ENCODE measurements at regions not wholly inside any gene's neighbourhood (a gene's known extent, or its start where the extent isn't known, plus 50 kb on each side); places are given as distances from the start of the nearest gene placed in this dataset.
A peak's percentile ranks its signal among the peaks of the same experiment; 100 is the strongest.

DNA sequence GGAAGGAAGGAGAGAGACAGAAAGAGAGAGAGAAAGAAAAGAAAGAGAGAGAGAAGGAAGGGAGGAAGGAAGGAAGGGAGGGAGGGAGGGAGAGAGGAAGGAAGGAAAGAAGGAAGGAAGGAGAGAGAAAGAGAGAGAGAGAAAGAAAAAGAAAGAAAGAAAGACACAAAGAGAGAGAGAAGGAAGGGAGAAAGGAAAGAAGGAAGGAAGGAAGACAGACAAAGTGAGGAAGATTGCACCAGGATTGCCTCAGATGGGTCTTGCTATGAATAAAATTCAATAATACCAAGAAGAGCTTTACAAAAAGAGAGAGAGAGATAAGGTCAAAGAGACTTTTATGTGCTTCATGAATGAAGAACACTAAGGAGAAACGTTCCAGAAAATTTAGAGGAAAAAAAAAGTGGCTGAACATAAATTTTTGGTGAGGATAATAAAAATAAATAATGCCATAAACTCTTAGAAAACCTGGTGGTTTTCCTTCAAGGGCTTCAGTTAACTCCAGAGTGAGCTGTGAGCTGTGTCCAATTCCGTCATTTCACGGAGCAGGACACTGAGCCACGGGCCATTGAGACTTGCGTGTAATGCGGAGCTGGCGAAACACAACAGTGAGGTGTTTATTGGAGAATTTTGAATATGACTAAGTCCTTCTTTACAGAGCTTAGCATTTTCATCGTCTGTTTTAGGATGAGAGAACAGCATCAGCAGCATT, 72.7 kb upstream of the TNRC6C start:
- no peak for DNase-seq (ENCODE audit: low read depth in 2 of 3, low spot score in 1 of 3)

DNA sequence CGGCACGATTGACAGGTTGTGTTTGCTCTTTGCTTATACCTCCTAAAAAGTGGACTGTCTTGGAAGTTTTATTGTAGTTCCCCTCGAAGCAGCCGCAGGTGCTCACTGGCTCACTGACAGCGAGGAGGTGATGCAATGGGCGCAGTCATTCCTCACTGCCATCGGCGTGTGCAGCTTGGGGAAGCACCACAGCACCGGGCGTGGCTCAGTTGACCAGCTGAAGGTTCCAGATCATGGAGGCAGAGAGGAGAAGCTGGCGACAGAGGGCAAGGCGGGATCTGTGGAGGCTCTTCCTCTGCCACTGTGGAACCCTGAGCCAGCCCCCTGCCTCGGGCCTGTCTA, 72.1 kb upstream of the TNRC6C start:
- DNase-seq (ENCODE audit: low read depth in 2 of 3, low spot score in 1 of 3) = no peak

DNA sequence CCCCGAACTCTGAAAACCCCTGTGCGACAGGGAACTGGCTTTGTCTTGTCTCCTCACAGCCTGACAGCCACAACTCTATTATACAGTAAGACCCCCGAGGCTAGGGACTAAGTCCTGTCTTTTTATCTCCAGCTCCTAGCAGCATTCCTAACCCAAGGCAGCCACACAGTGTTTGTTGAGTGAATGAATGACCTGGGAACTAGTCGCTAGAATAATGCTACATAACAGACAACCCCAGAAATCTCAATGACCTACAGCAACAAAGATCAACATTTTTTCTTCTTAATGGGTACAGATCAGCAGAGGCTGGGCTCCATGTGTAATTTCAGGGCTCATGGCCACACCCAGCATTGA, 71.4 kb upstream of the TNRC6C start:
- no peak for DNase-seq (ENCODE audit: low read depth in 2 of 3, low spot score in 1 of 3)

DNA sequence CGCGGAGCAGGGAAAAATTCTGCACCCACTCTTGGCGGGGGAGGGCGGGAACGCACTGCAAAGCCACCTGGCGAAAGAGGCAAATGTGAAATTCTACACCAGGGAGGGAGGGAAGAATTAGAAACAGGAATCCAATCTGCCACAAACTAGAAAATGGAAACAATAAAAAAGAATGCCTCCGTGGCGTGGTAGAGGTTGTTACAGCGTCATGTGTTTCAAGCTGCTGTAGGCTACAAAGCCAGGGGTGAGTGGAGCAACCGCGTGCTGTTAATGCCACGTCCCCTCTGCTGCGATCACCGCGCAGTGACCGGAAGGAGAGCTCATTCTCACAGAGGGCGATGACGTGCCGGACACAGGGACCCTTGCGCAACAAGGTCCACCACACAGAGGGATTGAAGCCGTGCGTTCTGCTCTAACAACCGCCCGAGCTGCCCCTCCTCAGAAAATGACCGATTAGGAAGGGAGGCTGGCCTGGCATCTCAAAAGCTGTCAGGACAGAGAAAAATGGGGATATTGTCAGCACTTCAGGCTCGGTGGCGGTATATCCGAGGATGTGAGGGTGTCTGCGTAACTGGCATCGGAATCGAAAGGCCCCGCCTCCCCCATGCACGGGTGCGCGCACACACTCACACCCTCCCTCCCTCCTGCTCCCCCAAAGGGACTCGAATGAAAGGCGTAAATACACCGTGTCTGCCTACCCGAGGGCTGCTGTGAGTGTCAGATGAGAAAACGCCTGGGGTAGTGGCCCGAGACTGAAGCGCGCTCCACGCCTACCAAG, 70.8 kb upstream of the TNRC6C start:
- DNase-seq (ENCODE audit: low read depth in 2 of 3, low spot score in 1 of 3) = peak in 2 of 3 donors; percentile 35 to 49

DNA sequence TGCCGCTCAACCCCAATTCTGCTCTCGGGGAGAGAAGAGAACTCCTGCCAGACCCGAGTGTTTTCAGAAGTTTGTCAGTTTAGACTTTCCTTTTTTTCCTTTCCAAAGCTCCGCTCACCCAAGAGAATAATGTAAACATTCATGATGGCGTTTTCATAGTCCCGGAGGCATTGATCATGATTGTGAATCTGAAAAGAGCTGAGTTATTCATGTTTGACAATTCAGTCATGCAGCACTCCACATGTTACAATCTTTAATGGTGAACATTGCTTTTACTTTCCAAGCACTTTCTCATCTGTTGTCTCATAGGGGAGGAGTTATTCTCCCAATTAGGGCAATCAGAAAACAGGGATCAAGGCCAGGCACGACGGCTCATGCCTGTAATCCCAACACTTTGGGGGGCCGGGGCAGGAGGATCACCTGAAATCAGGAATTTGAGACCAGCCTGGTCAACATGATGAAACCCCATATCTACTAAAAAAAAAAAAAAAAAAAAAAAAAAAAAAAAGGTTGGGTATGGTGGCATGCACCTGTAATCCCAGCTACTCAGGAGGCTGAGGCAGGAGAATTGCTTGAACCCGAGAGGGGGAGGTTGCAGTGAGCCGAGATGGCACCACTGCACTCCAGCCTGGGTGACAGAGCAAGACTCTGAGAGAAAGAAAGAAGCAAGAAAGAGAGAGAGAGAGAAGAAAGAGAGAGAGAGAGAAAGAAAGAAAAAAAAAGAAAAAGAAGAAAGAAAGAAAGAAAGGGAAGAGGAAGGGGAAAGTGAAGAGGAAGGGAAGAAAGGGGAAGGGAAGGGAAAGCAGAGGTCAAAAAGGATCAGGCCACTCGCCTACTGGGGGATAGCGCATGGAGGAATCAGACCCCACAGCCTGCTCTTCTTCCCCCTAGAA, 70.0 kb upstream of the TNRC6C start:
- no peak for DNase-seq (ENCODE audit: low read depth in 2 of 3, low spot score in 1 of 3)

DNA sequence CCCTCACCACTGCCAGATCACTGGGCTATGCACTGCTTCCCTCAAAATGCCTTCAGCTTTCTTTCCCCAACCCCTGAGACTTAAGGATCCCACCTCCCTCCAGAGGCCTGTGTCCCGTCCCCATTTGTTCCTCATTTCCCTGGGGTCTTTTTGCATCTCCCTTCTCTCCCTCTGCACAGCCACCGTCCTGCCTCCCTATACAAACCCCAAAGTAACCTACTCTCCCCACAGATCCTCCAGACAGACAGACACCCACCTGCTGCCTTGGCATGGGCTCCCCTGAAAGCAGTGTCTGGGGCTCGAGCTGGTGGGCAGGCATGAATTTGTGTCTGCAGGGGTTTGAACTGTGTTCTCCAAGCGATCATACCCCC, 69.4 kb upstream of the TNRC6C start:
- no peak for DNase-seq (ENCODE audit: low read depth in 2 of 3, low spot score in 1 of 3)

DNA sequence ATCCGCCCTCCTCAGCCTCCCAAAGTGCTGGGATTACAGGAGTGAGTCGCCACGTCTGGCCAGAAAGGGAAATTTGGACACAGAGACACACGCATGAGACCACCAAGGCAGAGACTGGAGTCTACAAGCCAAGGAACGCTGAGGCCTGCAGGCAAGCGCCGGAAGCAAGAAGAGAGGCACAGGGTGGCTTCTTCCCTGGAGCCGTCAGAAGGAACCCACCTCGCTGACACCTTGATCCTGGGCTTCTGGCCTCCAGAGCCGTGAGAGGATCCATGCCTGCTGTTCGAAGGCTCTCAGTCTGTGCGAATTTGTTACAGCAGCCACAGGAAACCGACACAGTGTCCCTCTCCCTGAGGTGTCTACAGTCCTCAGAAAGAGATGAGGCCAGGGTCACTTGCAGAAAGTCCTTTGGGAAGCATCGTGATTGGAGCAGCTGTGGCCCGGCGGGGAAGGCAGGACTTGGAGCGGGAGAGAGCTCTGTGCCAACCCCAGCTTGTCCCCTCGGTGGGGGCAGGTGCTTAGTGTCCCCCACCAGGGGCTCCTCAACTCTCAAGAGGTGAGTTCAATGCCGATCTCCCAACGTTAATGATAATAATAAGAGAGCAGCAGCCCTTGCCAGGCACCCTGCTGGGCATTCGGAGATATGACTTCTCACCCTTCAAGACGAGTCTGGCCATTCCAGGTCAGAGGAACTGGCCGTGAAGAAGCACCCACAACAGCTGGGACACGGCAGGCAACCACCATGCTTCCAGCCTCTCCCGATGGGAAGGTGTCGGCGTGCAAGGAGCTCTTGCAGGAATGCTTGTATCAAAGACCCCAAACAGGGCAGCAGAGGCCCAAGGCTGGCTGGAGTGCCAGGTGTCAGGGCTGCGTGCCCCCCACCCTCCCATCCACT, 68.4 kb upstream of the TNRC6C start:
- no peak for DNase-seq (ENCODE audit: low read depth in 2 of 3, low spot score in 1 of 3)

DNA sequence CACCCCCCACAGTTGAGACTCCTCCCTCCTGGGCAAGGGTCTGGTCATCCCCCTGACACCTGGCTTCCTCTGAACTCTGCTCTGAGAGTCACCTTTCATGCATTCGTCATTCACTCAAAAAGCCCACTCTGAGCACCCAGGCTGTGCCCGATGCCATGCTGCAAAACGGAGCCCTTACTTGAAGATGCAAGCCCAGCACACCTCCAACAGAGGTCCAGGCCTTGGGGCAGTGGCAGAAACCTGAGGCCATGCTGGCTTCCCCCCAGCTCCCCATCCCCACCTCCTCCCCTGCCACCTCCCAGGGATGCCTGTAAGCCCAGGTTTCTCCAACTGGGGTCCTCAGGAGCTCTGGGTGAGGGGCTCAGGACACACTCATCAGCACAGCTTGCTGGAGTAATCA, 67.7 kb upstream of the TNRC6C start:
- DNase-seq (ENCODE audit: low read depth in 2 of 3, low spot score in 1 of 3) = no peak

DNA sequence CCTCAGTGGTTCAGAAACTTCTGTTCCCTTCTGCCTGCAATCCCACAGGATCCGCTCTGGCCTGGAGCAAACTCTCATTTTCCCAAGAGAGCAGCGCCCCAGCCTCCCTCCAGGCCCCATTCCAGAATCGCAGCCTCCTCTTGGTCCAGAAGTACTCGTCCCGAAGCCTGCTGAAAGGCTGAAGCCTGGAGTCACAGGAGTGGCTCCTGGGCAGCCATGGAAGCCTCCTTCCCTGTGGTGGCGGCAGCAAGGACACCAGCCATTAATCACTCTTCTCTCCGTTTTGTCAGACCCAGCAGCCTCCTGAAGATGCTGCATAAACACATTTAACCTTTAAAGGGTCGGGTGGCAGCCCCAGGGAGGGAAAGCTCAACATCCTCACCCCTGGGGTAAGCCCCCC, 66.9 kb upstream of the TNRC6C start:
- DNase-seq (ENCODE audit: low read depth in 2 of 3, low spot score in 1 of 3) = no peak

DNA sequence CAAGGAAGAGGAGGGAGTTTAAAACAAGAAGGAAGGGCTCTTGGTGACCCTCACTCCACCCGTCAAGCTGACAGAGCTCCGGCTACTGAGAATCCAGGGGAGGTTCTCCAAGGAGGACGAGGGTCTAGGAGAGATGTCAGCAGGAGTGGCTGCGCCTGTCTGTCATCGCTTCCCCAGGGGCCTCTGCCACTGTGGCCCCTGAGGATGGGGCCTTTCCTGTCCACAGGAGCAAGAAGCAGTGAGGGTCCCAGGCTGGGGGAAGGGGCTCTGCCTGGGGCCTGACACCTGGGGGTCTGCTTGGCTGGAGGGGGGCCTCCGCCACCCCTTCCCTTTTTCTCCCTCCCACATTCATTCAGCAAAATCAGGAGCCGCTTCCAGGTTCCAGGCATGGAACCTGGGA, 66.5 kb upstream of the TNRC6C start:
- DNase-seq (ENCODE audit: low read depth in 2 of 3, low spot score in 1 of 3) = no peak

DNA sequence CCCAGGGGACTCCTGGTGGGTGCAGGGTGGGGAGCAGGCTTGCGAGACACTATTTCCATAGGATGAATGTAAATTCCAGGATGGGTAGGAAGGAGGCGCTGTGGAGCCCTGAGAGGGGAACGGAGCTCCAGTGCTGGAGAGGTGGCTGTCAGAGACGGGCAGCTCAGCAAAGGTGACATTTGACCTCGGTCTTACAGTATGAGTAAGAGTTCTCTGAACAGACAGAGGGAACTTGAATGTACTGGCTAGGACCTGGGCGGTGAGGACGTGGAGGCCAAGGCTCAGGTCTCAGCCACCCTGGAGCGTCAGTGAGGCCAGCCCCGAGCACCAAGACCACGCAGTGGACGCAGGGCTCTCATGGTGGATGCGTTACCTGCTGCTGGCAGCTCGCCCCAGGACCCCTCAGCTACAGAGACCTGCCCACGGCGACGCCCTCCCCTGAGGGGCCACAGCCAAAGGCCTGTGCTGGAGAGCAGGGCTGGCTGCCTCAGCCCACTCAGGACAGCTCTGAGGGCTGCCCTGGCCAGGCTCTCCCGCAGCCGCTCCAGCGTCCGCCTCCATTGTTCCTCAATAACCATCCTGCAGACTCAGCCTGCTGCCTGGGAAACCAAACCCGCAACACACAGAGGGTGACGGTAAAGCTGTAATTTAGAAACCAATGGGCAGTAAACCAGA, 65.9 kb upstream of the TNRC6C start:
- DNase-seq (ENCODE audit: low read depth in 2 of 3, low spot score in 1 of 3) = no peak

DNA sequence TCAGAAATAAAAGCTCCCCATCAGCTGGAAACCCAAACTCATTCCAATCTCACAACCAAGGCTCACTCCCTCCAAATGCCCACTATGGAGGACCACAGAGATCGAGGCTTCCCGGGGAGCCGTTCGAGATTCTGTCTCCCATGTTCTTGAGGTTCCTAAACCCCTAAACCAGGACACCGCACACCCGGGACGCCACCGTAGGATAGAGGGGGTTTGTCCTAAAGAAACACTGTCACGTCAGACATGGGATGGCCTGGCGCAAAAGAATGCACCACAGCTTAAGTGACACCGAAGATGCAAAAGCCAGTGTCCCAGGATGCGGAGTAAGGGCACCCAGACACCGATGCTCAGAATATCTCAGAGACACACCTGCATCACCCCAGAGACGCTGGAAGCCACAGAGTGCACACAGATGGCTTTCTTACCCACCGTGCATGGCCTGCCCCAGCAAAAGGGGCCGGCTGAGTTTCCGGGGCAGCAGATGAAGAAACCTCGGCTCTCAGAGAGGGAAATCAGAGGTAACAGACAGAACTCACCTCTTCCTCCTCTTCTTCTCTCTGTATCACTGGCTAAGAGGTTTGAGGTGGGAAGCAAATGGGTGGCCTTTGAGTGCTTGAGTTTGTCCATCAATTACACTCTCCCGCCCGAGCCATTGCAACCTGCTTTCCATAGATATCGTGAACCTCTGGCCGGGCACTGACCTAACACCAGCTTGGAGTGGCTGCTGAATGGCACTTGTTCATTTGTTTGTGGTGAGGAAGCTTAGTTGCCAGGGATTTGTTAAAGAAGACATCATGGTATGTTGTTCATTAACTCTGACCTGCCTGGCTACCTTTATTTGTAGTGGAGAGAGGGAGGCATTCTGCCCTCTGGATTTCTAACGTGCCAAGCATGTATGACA, 65.1 kb upstream of the TNRC6C start:
- no peak for DNase-seq (ENCODE audit: low read depth in 2 of 3, low spot score in 1 of 3)

DNA sequence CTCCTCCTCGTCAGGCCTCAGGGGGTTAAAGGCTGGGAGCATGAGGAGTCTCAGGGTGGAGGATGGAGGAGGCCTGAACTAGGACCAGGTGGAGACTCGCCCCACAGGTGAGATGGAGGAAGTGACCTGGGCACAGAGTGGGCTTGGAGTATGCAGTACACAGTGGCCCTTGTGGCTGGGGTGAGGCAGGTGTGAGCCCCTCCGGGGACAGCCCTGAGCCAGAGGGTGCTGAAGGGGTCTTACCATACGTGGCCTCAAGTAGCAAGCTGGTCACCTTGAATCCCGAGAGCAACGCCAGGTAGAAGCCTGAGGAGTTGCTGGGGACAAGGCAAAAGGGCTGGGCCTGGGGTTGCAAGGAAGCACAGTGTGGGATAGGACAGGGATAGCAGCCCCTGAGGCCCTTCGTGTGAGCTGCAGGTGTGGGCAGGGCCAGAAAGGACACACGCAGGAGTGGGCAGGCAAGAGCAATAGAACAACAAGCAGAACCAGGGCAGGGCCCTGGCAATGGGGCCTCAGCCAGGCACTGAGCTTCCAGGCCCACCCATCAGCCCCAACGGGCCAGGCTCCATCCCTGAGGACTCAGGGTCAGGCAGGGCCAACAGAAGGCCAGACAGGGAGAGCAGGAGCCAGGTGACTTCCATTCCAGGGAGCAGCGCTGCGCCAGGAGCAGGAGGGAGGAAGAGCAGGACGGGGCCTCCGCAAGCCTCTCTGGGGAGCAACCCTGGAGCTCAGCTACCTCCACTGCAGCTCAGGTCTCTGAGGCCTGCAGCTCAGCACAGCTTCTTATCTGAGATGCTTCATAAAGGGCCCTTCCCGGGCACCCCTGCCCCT, 64.2 kb upstream of the TNRC6C start:
- no peak for DNase-seq (ENCODE audit: low read depth in 2 of 3, low spot score in 1 of 3)

DNA sequence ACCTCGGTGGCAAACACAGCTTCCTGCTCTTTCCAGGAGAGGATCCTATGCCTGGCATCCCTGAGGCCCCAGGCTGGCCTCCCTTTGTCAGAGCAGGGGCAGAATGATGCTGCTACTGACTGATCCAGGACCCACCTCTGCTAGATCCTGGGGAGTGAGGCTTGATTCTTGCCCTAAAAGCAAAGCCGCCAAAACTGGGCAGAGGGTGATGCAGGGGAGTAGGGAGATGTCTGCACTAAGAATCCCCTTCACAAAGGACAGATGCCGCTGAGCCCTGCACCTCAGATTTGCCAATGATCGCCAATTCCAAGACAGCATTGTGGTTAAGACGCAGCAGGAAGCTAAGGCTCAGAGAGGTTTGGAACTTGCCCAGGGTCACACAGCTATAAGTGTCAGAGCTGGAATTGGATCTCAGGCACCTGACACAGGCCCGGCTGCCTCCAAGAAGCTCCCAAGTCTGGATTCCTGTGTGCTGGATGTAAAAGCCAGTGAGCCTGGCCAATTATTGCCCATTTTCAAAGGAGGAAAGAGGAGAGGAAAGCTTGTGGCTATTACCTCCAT, 60.7 kb upstream of the TNRC6C start:
- no peak for DNase-seq (ENCODE audit: low read depth in 2 of 3, low spot score in 1 of 3)

DNA sequence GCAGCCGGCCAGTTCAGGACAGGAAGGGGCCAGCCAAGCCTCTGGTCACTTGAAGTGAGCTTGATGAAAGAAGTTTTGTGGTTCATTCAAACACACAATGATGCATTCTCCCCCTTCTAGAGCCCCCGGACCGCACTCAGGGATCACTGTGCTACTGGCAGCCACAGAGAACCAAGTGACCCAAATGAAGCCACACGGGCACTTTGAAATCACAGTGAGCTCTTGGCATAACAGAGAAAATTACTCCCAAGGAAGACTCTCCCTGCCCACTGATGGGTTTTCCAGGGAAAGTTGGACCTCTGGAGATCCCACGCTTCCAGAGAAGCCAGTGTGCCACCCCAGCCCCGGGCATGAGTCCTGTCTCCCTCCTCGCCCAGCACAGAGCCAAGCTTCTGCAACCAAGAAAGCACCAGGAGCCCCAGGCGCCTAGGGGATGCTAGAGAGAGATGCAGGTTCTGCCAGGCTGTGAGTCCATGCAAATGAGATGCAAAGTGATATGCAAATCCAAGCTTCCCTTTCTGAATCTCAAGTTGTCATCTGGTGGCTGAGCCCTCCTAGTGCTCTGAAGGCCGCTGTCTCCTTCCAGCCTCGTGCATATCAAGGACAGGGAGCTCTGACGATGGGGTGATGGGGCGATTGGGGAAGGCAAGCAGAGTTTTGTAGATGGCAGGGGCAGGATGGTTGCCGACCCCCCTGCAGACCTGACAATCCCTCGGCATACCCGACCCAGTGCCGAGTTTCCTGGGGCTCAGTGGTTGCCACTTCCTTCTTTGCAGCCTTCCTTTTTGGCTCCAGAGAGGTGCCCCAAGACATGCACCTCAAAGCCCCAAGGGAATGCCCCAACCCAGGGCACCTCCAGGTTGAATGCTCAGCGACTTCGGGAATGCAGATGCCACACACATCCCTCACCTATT, 59.7 kb upstream of the TNRC6C start:
- no peak for DNase-seq (ENCODE audit: low read depth in 2 of 3, low spot score in 1 of 3)

DNA sequence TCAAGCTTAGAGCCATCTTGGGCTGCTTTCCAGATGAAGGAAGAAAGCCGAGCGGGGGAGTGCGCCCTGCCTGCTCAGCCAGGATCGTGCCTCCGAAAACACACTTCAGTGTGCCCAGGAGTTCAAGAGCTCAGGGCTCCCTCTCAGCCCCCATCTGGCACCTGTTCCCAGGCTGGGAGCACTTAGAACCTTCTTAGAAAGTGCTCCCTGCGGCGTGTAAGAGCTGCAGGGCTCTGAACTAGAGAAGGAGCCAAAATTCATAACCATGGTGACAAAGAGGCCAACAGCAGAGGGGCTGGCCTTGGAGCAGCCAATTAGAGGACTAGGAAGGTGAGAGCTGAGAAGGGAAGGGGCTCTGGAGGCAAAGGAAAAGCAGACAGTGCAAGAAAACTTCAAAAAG, 59.0 kb upstream of the TNRC6C start:
- no peak for DNase-seq (ENCODE audit: low read depth in 2 of 3, low spot score in 1 of 3)

DNA sequence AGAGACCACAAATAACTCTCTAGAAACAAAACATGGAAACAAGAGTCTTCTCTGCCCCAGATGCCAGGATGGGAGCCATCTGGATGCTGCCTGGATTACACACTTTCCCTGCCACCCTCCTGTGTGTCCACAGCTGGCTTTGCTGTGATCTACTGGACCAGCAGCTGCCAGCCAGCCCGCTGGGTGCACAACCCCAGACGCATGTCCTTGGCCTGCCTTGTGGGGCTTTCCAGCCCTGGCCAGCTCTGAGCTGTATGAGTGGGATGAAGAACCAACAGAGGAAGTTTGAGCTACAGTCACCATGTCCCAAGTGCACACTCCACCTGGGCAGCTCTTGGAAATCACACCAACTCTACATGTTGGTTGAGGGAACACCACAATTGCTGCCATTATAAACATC, 57.0 kb upstream of the TNRC6C start:
- no peak for DNase-seq (ENCODE audit: low read depth in 2 of 3, low spot score in 1 of 3)
